Endothelial cell of umbilical vein (primary cell): ENCODE measurements at regions not wholly inside any gene's neighbourhood (a gene's known extent, or its start where the extent isn't known, plus 50 kb on each side); places are given as distances from the start of the nearest gene placed in this dataset.

Experiments used
- BruUV-seq: library from RNA; stranded (reverse); fragments of 400-500 nt; replicated peaks from 2 replicates; lab custom pipeline; 2021; lab: Mats Ljungman, UMichigan
- CTCF ChIA-PET: fragments of 300-600, 350-600 bp; sonication (Branson Sonifier 250); formaldehyde crosslinking; loops from one replicate; lab custom pipeline; 2021; ENCODE audit warnings: antibody characterized with exemption, inconsistent platforms; lab: Charles Lee
- POLR2A ChIA-PET: fragments of 300-600, 350-600 bp; sonication (Branson Sonifier 250); formaldehyde crosslinking; loops from one replicate; lab custom pipeline; 2021; ENCODE audit warnings: antibody characterized with exemption, inconsistent platforms; lab: Charles Lee
- DNase-seq: peaks from one replicate; pipeline ENCODE4 v3.0.0-alpha.2; 2011; ENCODE audit warnings: low read depth, low spot score
- FAIRE-seq: peaks from 2 replicates; lab custom pipeline; 2011; peaks lifted over from hg19 to GRCh38; lab: Jason Lieb, UNC
- H2AFZ ChIP-seq: 2 replicates; pipeline ENCODE4 v1.6.0; 2012; ENCODE audit warnings: low read depth, low read length, control low read depth, inconsistent platforms
- H3K27ac ChIP-seq: 2 replicates; pipeline ENCODE4 v1.5.1; 2011; ENCODE audit warnings: low read depth, mild to moderate bottlenecking, control low read depth, low read length, moderate library complexity; ENCODE audit not compliant: insufficient read depth
- H3K27me3 ChIP-seq, 2 experiments: 2 replicates each; pipeline versions ENCODE4 v1.6.0 to v1.6.1; 2011; ENCODE audit warnings: low read length in 2 of 2, mixed read lengths in 1 of 2; ENCODE audit not compliant: control insufficient read depth in 2 of 2, insufficient read depth in 2 of 2
- H3K36me3 ChIP-seq, 2 experiments: 2 replicates in 1 of 2; 3 replicates in 1 of 2; pipeline ENCODE4 v1.5.1; 2011; ENCODE audit warnings: low read length in 2 of 2, mild to moderate bottlenecking in 1 of 2, moderate library complexity in 1 of 2; ENCODE audit not compliant: control insufficient read depth in 2 of 2, insufficient read depth in 2 of 2; ENCODE audit errors: extremely low read depth in 1 of 2
- H3K4me1 ChIP-seq: 3 replicates; pipeline ENCODE4 v1.5.1; 2011; ENCODE audit warnings: mild to moderate bottlenecking, low read length; ENCODE audit not compliant: control insufficient read depth, insufficient read depth; ENCODE audit errors: extremely low read depth
- H3K4me2 ChIP-seq: 2 replicates; pipeline ENCODE4 v1.6.1; 2011; ENCODE audit warnings: low read length, control low read depth, mixed read lengths; ENCODE audit not compliant: insufficient read depth
- H3K4me3 ChIP-seq, 3 experiments: fragments of 200-600 bp in 1 of 3; sonication (generic), shearing (Covaris generic) in 1 of 3; replicated peaks in 1 of 3; 2 replicates each; pipeline ENCODE4 v1.5.1; 2011 to 2016; ENCODE audit warnings: control low read depth in 3 of 3, low read length in 3 of 3, mild to moderate bottlenecking in 2 of 3, inconsistent platforms in 1 of 3, low read depth in 1 of 3, moderate library complexity in 1 of 3; ENCODE audit not compliant: insufficient read depth in 1 of 3
- H3K79me2 ChIP-seq: 2 replicates; pipeline ENCODE4 v1.6.0; 2012; ENCODE audit warnings: low read length, inconsistent platforms; ENCODE audit not compliant: control insufficient read depth, insufficient read depth
- H3K9ac ChIP-seq: replicated peaks from 2 replicates; pipeline ENCODE3; 2011; ENCODE audit warnings: low read length, control low read depth; ENCODE audit not compliant: insufficient read depth; ENCODE audit errors: extremely low read depth
- H3K9me1 ChIP-seq: replicated peaks from 3 replicates; pipeline ENCODE4 v1.6.0; 2011; ENCODE audit warnings: mild to moderate bottlenecking, low read length; ENCODE audit not compliant: control insufficient read depth, insufficient read depth; ENCODE audit errors: extremely low read depth
- H3K9me3 ChIP-seq: replicated peaks from 2 replicates; pipeline ENCODE4 v1.5.1; 2012; ENCODE audit warnings: low read length, inconsistent platforms; ENCODE audit not compliant: control insufficient read depth, insufficient read depth
- H4K20me1 ChIP-seq: replicated peaks from 2 replicates; pipeline ENCODE3; 2011; ENCODE audit warnings: mild to moderate bottlenecking, low read length; ENCODE audit not compliant: control insufficient read depth, insufficient read depth; ENCODE audit errors: extremely low read depth
- CTCF ChIP-seq, 2 donors: IDR thresholded peaks; 1 replicate in 1 of 2; 2 replicates in 1 of 2; pipeline ENCODE4 v1.5.1; 2011; ENCODE audit warnings: low read length in 2 of 2, mild to moderate bottlenecking in 2 of 2, moderate library complexity in 2 of 2, control low read depth in 1 of 2, inconsistent platforms in 1 of 2, low read depth in 1 of 2; ENCODE audit not compliant: insufficient read depth in 1 of 2; ENCODE audit errors: extremely low read depth in 1 of 2
- EZH2 ChIP-seq: IDR thresholded peaks from 2 replicates; pipeline ENCODE4 v1.6.1; 2012; ENCODE audit warnings: borderline replicate concordance, low read depth, mild to moderate bottlenecking, moderate library complexity, low read length, inconsistent platforms; ENCODE audit not compliant: severe bottlenecking
- FOS ChIP-seq: IDR thresholded peaks from 2 replicates; pipeline ENCODE4 v1.6.1; 2011; ENCODE audit warnings: mild to moderate bottlenecking, low read length, moderate library complexity, borderline replicate concordance; ENCODE audit not compliant: insufficient read depth
- GATA2 ChIP-seq: IDR thresholded peaks from 2 replicates; pipeline ENCODE4 v1.7.0; 2011; ENCODE audit warnings: low read depth, mild to moderate bottlenecking, moderate library complexity, mixed read lengths, low read length; ENCODE audit not compliant: insufficient read length, insufficient read depth
- JUN ChIP-seq: IDR thresholded peaks from 2 replicates; pipeline ENCODE4 v1.6.1; 2011; ENCODE audit warnings: borderline replicate concordance, low read depth; ENCODE audit not compliant: insufficient read length, insufficient read depth
- MAX ChIP-seq: IDR thresholded peaks from 2 replicates; pipeline ENCODE4 v1.6.1; 2011; ENCODE audit not compliant: insufficient read depth, insufficient read length
- MYC ChIP-seq: IDR thresholded peaks from one replicate; pipeline ENCODE4 v1.6.1; 2011; ENCODE audit warnings: mild to moderate bottlenecking, low read depth, low read length
- POLR2A ChIP-seq: IDR thresholded peaks from 2 replicates; pipeline ENCODE4 v1.6.1; 2012; ENCODE audit warnings: low read depth, mild to moderate bottlenecking, control low read depth, low read length
- POLR2AphosphoS5 ChIP-seq: IDR thresholded peaks from 2 replicates; pipeline ENCODE4 v1.6.1; 2012; ENCODE audit warnings: low read depth, mild to moderate bottlenecking, control low read depth, low read length, moderate library complexity; ENCODE audit not compliant: insufficient read depth
- dilution Hi-C: fragments of 300-500 bp; cut with MboI; formaldehyde crosslinking; loops from one replicate; pipeline ENCODE4 v1.15.0; 2019; ENCODE audit warnings: low sequenced_read_pairs; ENCODE audit not compliant: extremely low pct_ligation_motif_present
- intact Hi-C: fragments of 100-400 bp; cut with micrococcal nuclease; formaldehyde crosslinking; loops from one replicate; pipeline ENCODE4 v1.10.0; 2022

GRCh38 chr12:93274937-93275336 is 102.8 kb upstream of the NUDT4 start:
- Histone ChIP-seq H3K9me3 (no peaks in the 10 kb centered on the region), H4K20me1 (no peaks in the 10 kb centered on the region), H3K27ac (no peak overlapping the region), H3K4me3 (no peak overlapping the region), H3K4me1 (no peaks in the 10 kb centered on the region), H3K36me3 (no peaks in the 10 kb centered on the region), H3K79me2 (no peaks in the 10 kb centered on the region), H3K9ac (no peak overlapping the region), H3K9me1 (no peaks in the 10 kb centered on the region), H3K27me3 (no peaks in the 10 kb centered on the region), H3K4me2 (no peak overlapping the region), H2AFZ (no peak overlapping the region)
- ChIA-PET POLR2A (no interaction called here), CTCF (interaction anchor here (0.6 to 1.4 kb wide), 2 partner anchors 19 to 22 kb away, joined by 3 to 4 read pairs; no protein-coding TSS in a partner anchor)
- intact Hi-C loops, result no loop called here
- FAIRE-seq, result no peak
- BruUV-seq, result no TSS peak
- dilution Hi-C loops, result no loop called here
- TF ChIP-seq MYC (no peak), GATA2 (no peak), MAX (no peak), CTCF (IDR thresholded peaks at IDR 0.05; ENCODE audit: extremely low read depth in 1 of 2, insufficient read depth in 1 of 2, low read depth in 1 of 2, low read length in 2 of 2) (no peak), POLR2AphosphoS5 (no peak), POLR2A (no peak), EZH2 (no peak), FOS (no peak), JUN (no peak)
- no peak for DNase-seq
